NCI-H1105 treated with DMSO at 0.1 percent for 48 hours (cell line): ENCODE measurements at regions not wholly inside any gene's neighbourhood (a gene's known extent, or its start where the extent isn't known, plus 50 kb on each side); places are given as distances from the start of the nearest gene placed in this dataset.

Experiments used
- DNase-seq: peaks from one replicate; lab custom pipeline; 2025; lab: John Stamatoyannopoulos, UW

GRCh38 chr15:53305101-53305500 is 454.4 kb downstream of the WDR72 start:
- no peak for DNase-seq

GRCh38 chr15:53297828-53298227 is 461.6 kb downstream of the WDR72 start:
- DNase-seq: no peak

- DNase-seq: no peak
Observed at GRCh38 chr15:53296603-53297002, 462.9 kb downstream of the WDR72 start.

- no peak for DNase-seq
Observed at GRCh38 chr15:53295574-53295973, 463.9 kb downstream of the WDR72 start.

- no peak for DNase-seq
Observed at GRCh38 chr15:53288542-53288941, 470.9 kb downstream of the WDR72 start.

- no peak for DNase-seq
Observed at GRCh38 chr15:53274630-53275029, 484.5 kb upstream of the ONECUT1 start.

- no peak for DNase-seq
Observed at GRCh38 chr15:53272116-53272515, 482.0 kb upstream of the ONECUT1 start.

GRCh38 chr15:53266176-53266575 is 476.0 kb upstream of the ONECUT1 start:
- DNase-seq: no peak

GRCh38 chr15:53260647-53261046 is 470.5 kb upstream of the ONECUT1 start:
- DNase-seq: no peak

- no peak for DNase-seq
Observed at GRCh38 chr15:53256457-53256856, 466.3 kb upstream of the ONECUT1 start.

GRCh38 chr15:53256043-53256442 is 465.9 kb upstream of the ONECUT1 start:
- no peak for DNase-seq

GRCh38 chr15:53251996-53252395 is 461.9 kb upstream of the ONECUT1 start:
- DNase-seq: peak; percentile 44

GRCh38 chr15:53251523-53251922 is 461.4 kb upstream of the ONECUT1 start:
- DNase-seq: no peak

GRCh38 chr15:53247041-53247708 is 457.0 kb upstream of the ONECUT1 start:
- no peak for DNase-seq

GRCh38 chr15:53246404-53246803 is 456.3 kb upstream of the ONECUT1 start:
- DNase-seq: no peak

GRCh38 chr15:53233801-53234200 is 443.7 kb upstream of the ONECUT1 start:
- DNase-seq: no peak

- DNase-seq: no peak
Observed at GRCh38 chr15:53230473-53230872, 440.3 kb upstream of the ONECUT1 start.

GRCh38 chr15:53226559-53226958 is 436.4 kb upstream of the ONECUT1 start:
- DNase-seq: no peak

GRCh38 chr15:53225781-53226180 is 435.6 kb upstream of the ONECUT1 start:
- DNase-seq: no peak

- DNase-seq: no peak
Observed at GRCh38 chr15:53224371-53224770, 434.2 kb upstream of the ONECUT1 start.

- DNase-seq: no peak
Observed at GRCh38 chr15:53223815-53224214, 433.7 kb upstream of the ONECUT1 start.

GRCh38 chr15:53218666-53219580 is 428.8 kb upstream of the ONECUT1 start:
- no peak for DNase-seq

- DNase-seq: no peak
Observed at GRCh38 chr15:53216036-53216435, 425.9 kb upstream of the ONECUT1 start.
